ENCODE measurements at regions not wholly inside any gene's neighbourhood (a gene's known extent, or its start where the extent isn't known, plus 50 kb on each side); places are given as distances from the start of the nearest gene placed in this dataset.
"Not testable (repeated sequence)": the region's sequence is repeated elsewhere in the genome, so short reads cannot be mapped to it uniquely, and the experiment has no call there.

GRCh38 chrX:33968611-33969010 is 163.5 kb downstream of the FAM47A start:
- intact Hi-C loops (cut with DNase I) = no loop called here
- TF ChIP-seq POLR2AphosphoS5 (IDR thresholded peaks at IDR 0.05) (no peak), EP300 (IDR thresholded peaks at IDR 0.05) (no peak), POLR2A (IDR thresholded peaks at IDR 0.05; ENCODE audit: low read depth) (no peak), CTCF (IDR thresholded peaks at IDR 0.05) (no peak)
- H3K36me3 ChIP-seq = no peaks in the 10 kb centered on the region

GRCh38 chrX:33949300-33949699 is 182.8 kb downstream of the FAM47A start:
- H3K4me1 ChIP-seq = no peaks in the 10 kb centered on the region
- no peak overlapping the region for H3K4me3 ChIP-seq
- no peaks in the 10 kb centered on the region for H3K27me3 ChIP-seq
- H3K36me3 ChIP-seq = no peaks in the 10 kb centered on the region
- 38% methylated on average over 2 of the region's 2 CpGs for WGBS
- no peak for DNase-seq (ENCODE audit: extremely low spot score)
- no peak overlapping the region for H3K27ac ChIP-seq (replicated peaks in 1 of 4)
- intact Hi-C loops (cut with DNase I) = no loop called here
- no peak for TF ChIP-seq POLR2A (IDR thresholded peaks at IDR 0.05; ENCODE audit: low read depth)
- TF ChIP-seq EP300 (IDR thresholded peaks at IDR 0.05) = no peak
- TF ChIP-seq CTCF (IDR thresholded peaks at IDR 0.05) = no peak
- no peak for TF ChIP-seq POLR2AphosphoS5 (IDR thresholded peaks at IDR 0.05)
- H3K9me3 ChIP-seq = no peaks in the 10 kb centered on the region

More at GRCh38 chrX:33968611-33969010, 163.5 kb downstream of the FAM47A start:
- H3K9me3 ChIP-seq = no peaks in the 10 kb centered on the region
- H3K4me1 ChIP-seq = no peaks in the 10 kb centered on the region
- H3K27me3 ChIP-seq = no peaks in the 10 kb centered on the region
- H3K4me3 ChIP-seq = no peak overlapping the region
- no CpG with 5 or more reads among the region's 4 CpGs for WGBS
- H3K27ac ChIP-seq (replicated peaks in 1 of 4) = no peak overlapping the region
- no peak for DNase-seq (ENCODE audit: extremely low spot score)

GRCh38 chrX:33926249-33926648 is 205.9 kb downstream of the FAM47A start:
- H3K36me3 ChIP-seq; DNase-seq (ENCODE audit: extremely low spot score); H3K4me3 ChIP-seq; intact Hi-C loops (cut with DNase I); H3K27ac ChIP-seq (replicated peaks in 1 of 4); H3K27me3 ChIP-seq; H3K4me1 ChIP-seq: not testable (repeated sequence)
- H3K9me3 ChIP-seq = peaks cover 0 to 12% (median 0%) of the 10 kb centered on the region in 4 donors
- 85% methylated on average over 5 of the region's 5 CpGs for WGBS

- WGBS = 76% methylated on average over 2 of the region's 2 CpGs
Measured at GRCh38 chrX:33923262-33923661, 208.9 kb downstream of the FAM47A start.

GRCh38 chrX:33909836-33910235 is 222.3 kb downstream of the FAM47A start:
- Histone ChIP-seq H3K27ac (replicated peaks in 1 of 4) (no peak overlapping the region), H3K27me3 (no peaks in the 10 kb centered on the region), H3K9me3 (peaks cover 0 to under 1% (median 0%) of the 10 kb centered on the region in 4 donors), H3K4me1 (no peaks in the 10 kb centered on the region), H3K36me3 (no peaks in the 10 kb centered on the region), H3K4me3 (no peak overlapping the region)
- DNase-seq (ENCODE audit: extremely low spot score) = no peak
- intact Hi-C loops (cut with DNase I) = no loop called here
- TF ChIP-seq CTCF (IDR thresholded peaks at IDR 0.05) (no peak), EP300 (IDR thresholded peaks at IDR 0.05) (no peak), POLR2AphosphoS5 (IDR thresholded peaks at IDR 0.05) (no peak), POLR2A (IDR thresholded peaks at IDR 0.05; ENCODE audit: low read depth) (no peak)
- WGBS = 69% methylated on average over 1 of the region's 1 CpG

More at GRCh38 chrX:33923262-33923661, 208.9 kb downstream of the FAM47A start:
- TF ChIP-seq CTCF (IDR thresholded peaks at IDR 0.05) = no peak
- TF ChIP-seq EP300 (IDR thresholded peaks at IDR 0.05) = no peak
- no peak for TF ChIP-seq POLR2AphosphoS5 (IDR thresholded peaks at IDR 0.05)
- no peak for TF ChIP-seq POLR2A (IDR thresholded peaks at IDR 0.05; ENCODE audit: low read depth)
- DNase-seq (ENCODE audit: extremely low spot score) = no peak
- intact Hi-C loops (cut with DNase I) = no loop called here
- no peaks in the 10 kb centered on the region for H3K4me1 ChIP-seq
- no peaks in the 10 kb centered on the region for H3K36me3 ChIP-seq
- H3K9me3 ChIP-seq = peaks cover 0 to 12% (median 0%) of the 10 kb centered on the region in 4 donors
- no peak overlapping the region for H3K4me3 ChIP-seq
- H3K27ac ChIP-seq (replicated peaks in 1 of 4) = no peak overlapping the region
- H3K27me3 ChIP-seq = no peaks in the 10 kb centered on the region

All from esophagus muscularis mucosa (tissue), 4 donors.